ENCODE measurements at regions not wholly inside any gene's neighbourhood (a gene's known extent, or its start where the extent isn't known, plus 50 kb on each side); places are given as distances from the start of the nearest gene placed in this dataset.

GRCh38 chr11:36774603-36775002, 176.6 kb upstream of the RAG2 start:
- Histone ChIP-seq H3K27ac (ENCODE audit: low read depth, low read length) (no peak overlapping the region), H3K9ac (ENCODE audit: low read length) (no peak overlapping the region), H3K4me3 (ENCODE audit: low read depth in 1 of 2, low read length in 2 of 2) (no peak overlapping the region), H3K27me3 (ENCODE audit: control insufficient read depth in 1 of 2, insufficient read depth in 2 of 2, low read length in 2 of 2) (no peaks in the 10 kb centered on the region), H3K36me3 (ENCODE audit: insufficient read depth, low read length) (no peaks in the 10 kb centered on the region), H3K4me1 (ENCODE audit: insufficient read depth, low read length) (no peaks in the 10 kb centered on the region), H3K9me3 (ENCODE audit: low read length) (no peaks in the 10 kb centered on the region)

DNA sequence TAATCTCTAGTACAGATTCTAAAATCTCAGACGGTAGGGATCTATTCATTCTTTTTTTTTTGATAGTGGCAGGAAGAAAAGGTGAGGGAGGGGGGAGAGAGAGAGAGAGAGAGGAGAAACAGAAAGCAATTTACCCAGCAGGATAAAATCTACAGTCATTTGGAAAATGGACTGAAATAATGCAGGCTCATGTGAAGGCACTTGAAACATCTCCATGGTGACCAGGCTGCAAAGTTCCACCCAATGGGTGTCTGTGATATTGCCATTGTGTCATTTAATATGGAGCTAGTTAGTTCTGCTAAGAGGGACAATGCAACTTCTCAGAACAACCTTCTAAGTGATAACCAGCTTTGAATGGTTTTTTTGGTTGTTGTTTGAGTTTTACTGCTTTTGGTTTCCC, 165.2 kb upstream of the RAG2 start:
- Histone ChIP-seq H3K4me1 (ENCODE audit: insufficient read depth, low read length) (no peaks in the 10 kb centered on the region), H3K27me3 (ENCODE audit: control insufficient read depth in 1 of 2, insufficient read depth in 2 of 2, low read length in 2 of 2) (no peaks in the 10 kb centered on the region), H3K9me3 (ENCODE audit: low read length) (no peaks in the 10 kb centered on the region), H3K27ac (ENCODE audit: low read depth, low read length) (no peak overlapping the region), H3K4me3 (ENCODE audit: low read depth in 1 of 2, low read length in 2 of 2) (no peak overlapping the region), H3K9ac (ENCODE audit: low read length) (no peak overlapping the region), H3K36me3 (ENCODE audit: insufficient read depth, low read length) (no peaks in the 10 kb centered on the region)

DNA sequence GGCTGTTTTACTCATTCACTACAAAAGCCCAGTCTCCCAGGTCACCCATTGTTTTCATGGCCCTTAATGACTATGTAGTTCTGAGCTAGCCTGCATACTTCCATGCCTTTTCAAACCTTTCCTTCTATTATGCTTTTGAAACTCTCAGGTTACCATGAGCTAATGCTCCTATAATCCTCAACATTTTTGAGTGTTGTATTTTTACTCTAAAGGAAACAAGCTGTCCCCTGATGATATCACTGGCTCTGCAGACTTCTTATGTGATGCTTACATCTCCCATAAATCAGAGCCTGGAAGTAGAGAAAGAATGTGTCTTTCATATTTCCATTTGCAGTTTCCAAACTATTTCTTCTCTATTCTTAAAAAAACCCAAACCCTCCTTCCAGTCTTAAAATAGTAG, 159.0 kb upstream of the RAG2 start:
- H3K36me3 ChIP-seq (ENCODE audit: insufficient read depth, low read length) = no peaks in the 10 kb centered on the region

GRCh38 chr11:36753960-36754359, 155.9 kb upstream of the RAG2 start:
- Histone ChIP-seq H3K4me3 (ENCODE audit: low read depth in 1 of 2, low read length in 2 of 2) (no peak overlapping the region), H3K27me3 (ENCODE audit: control insufficient read depth in 1 of 2, insufficient read depth in 2 of 2, low read length in 2 of 2) (no peaks in the 10 kb centered on the region), H3K9ac (ENCODE audit: low read length) (no peak overlapping the region), H3K9me3 (ENCODE audit: low read length) (no peaks in the 10 kb centered on the region), H3K36me3 (ENCODE audit: insufficient read depth, low read length) (no peaks in the 10 kb centered on the region), H3K27ac (ENCODE audit: low read depth, low read length) (no peak overlapping the region), H3K4me1 (ENCODE audit: insufficient read depth, low read length) (no peaks in the 10 kb centered on the region)

More for the DNA sequence above, 159.0 kb upstream of the RAG2 start:
- Histone ChIP-seq H3K27ac (ENCODE audit: low read depth, low read length) (no peak overlapping the region), H3K9ac (ENCODE audit: low read length) (no peak overlapping the region), H3K4me3 (ENCODE audit: low read depth in 1 of 2, low read length in 2 of 2) (no peak overlapping the region), H3K9me3 (ENCODE audit: low read length) (no peaks in the 10 kb centered on the region), H3K4me1 (ENCODE audit: insufficient read depth, low read length) (no peaks in the 10 kb centered on the region), H3K27me3 (ENCODE audit: control insufficient read depth in 1 of 2, insufficient read depth in 2 of 2, low read length in 2 of 2) (no peaks in the 10 kb centered on the region)

GRCh38 chr11:36751996-36752395, 154.0 kb upstream of the RAG2 start:
- H3K27ac ChIP-seq (ENCODE audit: low read depth, low read length) = no peak overlapping the region
- no peaks in the 10 kb centered on the region for H3K9me3 ChIP-seq (ENCODE audit: low read length)
- no peak overlapping the region for H3K9ac ChIP-seq (ENCODE audit: low read length)
- no peak overlapping the region for H3K4me3 ChIP-seq (ENCODE audit: low read depth in 1 of 2, low read length in 2 of 2)
- H3K4me1 ChIP-seq (ENCODE audit: insufficient read depth, low read length) = no peaks in the 10 kb centered on the region
- H3K36me3 ChIP-seq (ENCODE audit: insufficient read depth, low read length) = no peaks in the 10 kb centered on the region
- H3K27me3 ChIP-seq (ENCODE audit: control insufficient read depth in 1 of 2, insufficient read depth in 2 of 2, low read length in 2 of 2) = no peaks in the 10 kb centered on the region

GRCh38 chr11:36751335-36751781, 153.3 kb upstream of the RAG2 start:
- Histone ChIP-seq H3K4me1 (ENCODE audit: insufficient read depth, low read length) (no peaks in the 10 kb centered on the region), H3K9me3 (ENCODE audit: low read length) (no peaks in the 10 kb centered on the region), H3K27me3 (ENCODE audit: control insufficient read depth in 1 of 2, insufficient read depth in 2 of 2, low read length in 2 of 2) (no peaks in the 10 kb centered on the region), H3K36me3 (ENCODE audit: insufficient read depth, low read length) (no peaks in the 10 kb centered on the region), H3K4me3 (ENCODE audit: low read depth in 1 of 2, low read length in 2 of 2) (no peak overlapping the region), H3K27ac (ENCODE audit: low read depth, low read length) (no peak overlapping the region), H3K9ac (ENCODE audit: low read length) (no peak overlapping the region)

DNA sequence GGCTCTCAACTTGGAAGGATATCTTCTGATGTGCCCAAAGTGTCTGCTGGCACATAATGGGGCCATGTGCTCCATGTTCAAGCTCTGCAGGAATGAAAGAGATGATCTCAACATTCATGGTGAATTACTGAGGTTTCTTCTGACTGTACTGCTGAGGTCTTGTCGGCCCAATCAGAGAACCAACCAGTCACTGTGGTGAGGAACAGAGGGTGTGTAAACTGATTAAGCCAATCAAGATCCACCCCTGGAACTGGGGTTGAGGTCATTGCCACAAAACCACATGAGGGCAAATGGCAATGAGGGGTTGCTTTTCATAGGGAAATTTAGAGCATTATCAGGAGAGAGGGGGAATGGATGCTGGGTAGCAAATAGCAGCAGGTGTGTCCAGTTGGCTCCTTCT, 152.3 kb upstream of the RAG2 start:
- no peak overlapping the region for H3K4me3 ChIP-seq (ENCODE audit: low read depth in 1 of 2, low read length in 2 of 2)

DNA sequence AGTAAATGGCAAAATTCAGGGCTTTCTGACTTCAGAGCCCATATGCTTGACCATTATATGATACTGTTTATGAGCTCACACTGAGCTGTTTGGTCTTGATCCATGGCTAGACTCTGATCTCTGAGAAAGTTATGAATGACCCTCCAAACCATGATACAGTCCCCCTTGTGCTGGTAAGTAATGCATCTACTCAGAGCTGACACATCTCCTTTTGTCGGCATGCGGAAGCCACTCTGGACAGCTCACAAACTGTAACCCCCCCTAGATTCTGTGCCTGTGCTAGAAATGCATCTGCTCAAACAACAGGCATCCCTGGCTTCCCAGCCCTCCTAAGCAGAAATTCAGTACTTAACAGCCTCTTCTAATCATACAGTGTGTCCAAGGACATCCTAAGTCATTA, 150.8 kb upstream of the RAG2 start:
- Histone ChIP-seq H3K9ac (ENCODE audit: low read length) (no peak overlapping the region), H3K27me3 (ENCODE audit: control insufficient read depth in 1 of 2, insufficient read depth in 2 of 2, low read length in 2 of 2) (no peaks in the 10 kb centered on the region), H3K9me3 (ENCODE audit: low read length) (no peaks in the 10 kb centered on the region), H3K27ac (ENCODE audit: low read depth, low read length) (no peak overlapping the region), H3K36me3 (ENCODE audit: insufficient read depth, low read length) (no peaks in the 10 kb centered on the region), H3K4me1 (ENCODE audit: insufficient read depth, low read length) (no peaks in the 10 kb centered on the region), H3K4me3 (ENCODE audit: low read depth in 1 of 2, low read length in 2 of 2) (no peak overlapping the region)

More for the DNA sequence above, 152.3 kb upstream of the RAG2 start:
- no peaks in the 10 kb centered on the region for H3K4me1 ChIP-seq (ENCODE audit: insufficient read depth, low read length)
- no peak overlapping the region for H3K9ac ChIP-seq (ENCODE audit: low read length)
- H3K9me3 ChIP-seq (ENCODE audit: low read length) = no peaks in the 10 kb centered on the region
- H3K27me3 ChIP-seq (ENCODE audit: control insufficient read depth in 1 of 2, insufficient read depth in 2 of 2, low read length in 2 of 2) = no peaks in the 10 kb centered on the region
- no peaks in the 10 kb centered on the region for H3K36me3 ChIP-seq (ENCODE audit: insufficient read depth, low read length)
- no peak overlapping the region for H3K27ac ChIP-seq (ENCODE audit: low read depth, low read length)

GRCh38 chr11:36746886-36747710, 149.1 kb upstream of the RAG2 start:
- no peak overlapping the region for H3K27ac ChIP-seq (ENCODE audit: low read depth, low read length)
- H3K9ac ChIP-seq (ENCODE audit: low read length) = no peak overlapping the region
- no peaks in the 10 kb centered on the region for H3K4me1 ChIP-seq (ENCODE audit: insufficient read depth, low read length)
- no peaks in the 10 kb centered on the region for H3K36me3 ChIP-seq (ENCODE audit: insufficient read depth, low read length)
- H3K27me3 ChIP-seq (ENCODE audit: control insufficient read depth in 1 of 2, insufficient read depth in 2 of 2, low read length in 2 of 2) = no peaks in the 10 kb centered on the region
- H3K9me3 ChIP-seq (ENCODE audit: low read length) = no peaks in the 10 kb centered on the region
- H3K4me3 ChIP-seq (ENCODE audit: low read depth in 1 of 2, low read length in 2 of 2) = no peak overlapping the region

- H3K9ac ChIP-seq (ENCODE audit: low read length) = no peak overlapping the region
- no peak overlapping the region for H3K4me3 ChIP-seq (ENCODE audit: low read depth in 1 of 2, low read length in 2 of 2)
- H3K9me3 ChIP-seq (ENCODE audit: low read length) = no peaks in the 10 kb centered on the region
- no peaks in the 10 kb centered on the region for H3K4me1 ChIP-seq (ENCODE audit: insufficient read depth, low read length)
- H3K36me3 ChIP-seq (ENCODE audit: insufficient read depth, low read length) = no peaks in the 10 kb centered on the region
- no peaks in the 10 kb centered on the region for H3K27me3 ChIP-seq (ENCODE audit: control insufficient read depth in 1 of 2, insufficient read depth in 2 of 2, low read length in 2 of 2)
- H3K27ac ChIP-seq (ENCODE audit: low read depth, low read length) = no peak overlapping the region
These were observed 146.5 kb upstream of the RAG2 start for GRCh38 chr11:36744375-36745168.

GRCh38 chr11:36743039-36743438, 145.0 kb upstream of the RAG2 start:
- H3K4me1 ChIP-seq (ENCODE audit: insufficient read depth, low read length) = no peaks in the 10 kb centered on the region
- no peak overlapping the region for H3K4me3 ChIP-seq (ENCODE audit: low read depth in 1 of 2, low read length in 2 of 2)
- H3K27me3 ChIP-seq (ENCODE audit: control insufficient read depth in 1 of 2, insufficient read depth in 2 of 2, low read length in 2 of 2) = no peaks in the 10 kb centered on the region
- no peaks in the 10 kb centered on the region for H3K9me3 ChIP-seq (ENCODE audit: low read length)
- no peak overlapping the region for H3K9ac ChIP-seq (ENCODE audit: low read length)
- no peak overlapping the region for H3K27ac ChIP-seq (ENCODE audit: low read depth, low read length)
- no peaks in the 10 kb centered on the region for H3K36me3 ChIP-seq (ENCODE audit: insufficient read depth, low read length)

All from muscle layer of colon (tissue), 2 donors.